ENCODE measurements at regions not wholly inside any gene's neighbourhood (a gene's known extent, or its start where the extent isn't known, plus 50 kb on each side); places are given as distances from the start of the nearest gene placed in this dataset.

DNA sequence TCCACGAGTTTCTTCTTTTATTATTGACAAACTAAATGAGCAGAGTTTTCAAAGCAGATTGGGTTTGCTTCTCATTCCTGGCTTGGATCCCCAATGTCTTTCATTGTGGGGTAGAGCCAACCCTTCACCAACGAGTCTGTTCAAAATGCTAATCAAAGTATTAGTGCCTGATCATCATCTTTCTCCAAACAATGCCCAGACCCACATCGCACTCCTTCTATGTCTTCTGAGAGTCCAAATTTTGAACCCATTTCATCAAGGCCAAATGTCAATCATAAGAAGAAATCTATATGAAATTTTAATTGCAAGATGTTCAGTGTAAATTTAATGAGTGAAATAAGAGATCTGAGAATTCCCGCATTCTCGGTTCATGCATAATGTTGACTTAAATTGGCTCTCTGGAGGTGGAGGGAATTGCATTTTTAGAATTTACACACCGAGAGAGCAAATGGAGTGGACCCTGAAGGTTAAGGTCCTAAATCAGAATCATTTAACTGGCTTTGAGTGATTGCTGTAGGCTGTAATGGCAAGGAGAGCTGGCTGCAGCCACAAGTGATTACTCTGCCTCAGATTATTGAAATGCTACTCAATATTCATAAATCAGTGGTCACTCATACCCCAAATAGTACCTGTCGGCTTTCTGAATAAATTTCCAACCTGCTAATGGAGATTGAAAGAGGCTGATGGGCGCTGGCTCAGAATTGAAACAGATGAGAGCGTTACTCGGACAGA, 602.9 kb downstream of the TYW1 start:
- 85 to 90% (median 88%) methylated on average over 10 of the region's 10 CpGs for WGBS, 4 donors
- peaks cover 0 to 3% (median 0%) of the 10 kb centered on the region in 12 donors for H3K9me3 ChIP-seq
- peaks cover 0 to 18% (median 0%) of the 10 kb centered on the region in 9 donors for H3K27me3 ChIP-seq
- intact Hi-C loops (cut with DNase I) = no loop called here
- ATAC-seq (no peak), DNase-seq (no peak)
- no peak overlapping the region for H3K27ac ChIP-seq
- TF ChIP-seq, protein P1, sequence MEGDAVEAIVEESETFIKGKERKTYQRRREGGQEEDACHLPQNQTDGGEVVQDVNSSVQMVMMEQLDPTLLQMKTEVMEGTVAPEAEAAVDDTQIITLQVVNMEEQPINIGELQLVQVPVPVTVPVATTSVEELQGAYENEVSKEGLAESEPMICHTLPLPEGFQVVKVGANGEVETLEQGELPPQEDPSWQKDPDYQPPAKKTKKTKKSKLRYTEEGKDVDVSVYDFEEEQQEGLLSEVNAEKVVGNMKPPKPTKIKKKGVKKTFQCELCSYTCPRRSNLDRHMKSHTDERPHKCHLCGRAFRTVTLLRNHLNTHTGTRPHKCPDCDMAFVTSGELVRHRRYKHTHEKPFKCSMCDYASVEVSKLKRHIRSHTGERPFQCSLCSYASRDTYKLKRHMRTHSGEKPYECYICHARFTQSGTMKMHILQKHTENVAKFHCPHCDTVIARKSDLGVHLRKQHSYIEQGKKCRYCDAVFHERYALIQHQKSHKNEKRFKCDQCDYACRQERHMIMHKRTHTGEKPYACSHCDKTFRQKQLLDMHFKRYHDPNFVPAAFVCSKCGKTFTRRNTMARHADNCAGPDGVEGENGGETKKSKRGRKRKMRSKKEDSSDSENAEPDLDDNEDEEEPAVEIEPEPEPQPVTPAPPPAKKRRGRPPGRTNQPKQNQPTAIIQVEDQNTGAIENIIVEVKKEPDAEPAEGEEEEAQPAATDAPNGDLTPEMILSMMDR (IDR thresholded peaks at IDR 0.05) = no peak
- no peak for TF ChIP-seq POLR2A (IDR thresholded peaks at IDR 0.05)
- no peak overlapping the region for H3K4me3 ChIP-seq
- H3K4me1 ChIP-seq = no peaks in the 10 kb centered on the region
- H3K36me3 ChIP-seq = no peaks in the 10 kb centered on the region

DNA sequence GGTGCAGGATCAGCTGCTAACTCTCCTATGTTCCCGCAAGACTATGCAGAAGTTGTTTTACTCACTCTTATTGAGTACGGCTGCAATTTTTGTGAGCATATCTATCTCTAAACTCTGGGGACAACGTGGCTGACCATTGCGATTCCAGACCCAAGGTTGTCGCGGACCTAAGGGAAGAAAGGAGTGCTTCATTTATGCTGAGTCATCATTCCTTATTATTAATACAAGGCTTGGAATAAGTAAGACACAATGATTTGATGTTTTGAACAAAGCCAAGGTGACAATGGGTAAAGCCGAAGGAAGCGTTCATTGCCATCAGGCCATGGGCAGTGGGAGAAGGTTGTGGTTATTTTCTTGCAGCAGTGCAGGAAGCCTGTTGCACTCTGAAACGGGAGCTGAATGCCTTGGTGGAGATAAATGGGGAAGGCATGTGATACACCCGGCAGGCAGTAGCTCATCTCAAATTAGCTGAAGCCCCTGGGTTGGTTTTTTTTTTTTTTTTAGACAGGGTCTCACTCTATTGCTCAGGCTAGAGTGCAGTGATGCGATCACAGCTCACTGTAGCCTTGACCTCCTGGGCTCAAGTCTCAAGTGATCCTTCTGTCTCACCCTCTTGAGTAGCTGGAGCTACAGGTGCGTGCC, 605.7 kb downstream of the TYW1 start:
- peaks cover 0 to 15% (median 0%) of the 10 kb centered on the region in 9 donors for H3K27me3 ChIP-seq

DNA sequence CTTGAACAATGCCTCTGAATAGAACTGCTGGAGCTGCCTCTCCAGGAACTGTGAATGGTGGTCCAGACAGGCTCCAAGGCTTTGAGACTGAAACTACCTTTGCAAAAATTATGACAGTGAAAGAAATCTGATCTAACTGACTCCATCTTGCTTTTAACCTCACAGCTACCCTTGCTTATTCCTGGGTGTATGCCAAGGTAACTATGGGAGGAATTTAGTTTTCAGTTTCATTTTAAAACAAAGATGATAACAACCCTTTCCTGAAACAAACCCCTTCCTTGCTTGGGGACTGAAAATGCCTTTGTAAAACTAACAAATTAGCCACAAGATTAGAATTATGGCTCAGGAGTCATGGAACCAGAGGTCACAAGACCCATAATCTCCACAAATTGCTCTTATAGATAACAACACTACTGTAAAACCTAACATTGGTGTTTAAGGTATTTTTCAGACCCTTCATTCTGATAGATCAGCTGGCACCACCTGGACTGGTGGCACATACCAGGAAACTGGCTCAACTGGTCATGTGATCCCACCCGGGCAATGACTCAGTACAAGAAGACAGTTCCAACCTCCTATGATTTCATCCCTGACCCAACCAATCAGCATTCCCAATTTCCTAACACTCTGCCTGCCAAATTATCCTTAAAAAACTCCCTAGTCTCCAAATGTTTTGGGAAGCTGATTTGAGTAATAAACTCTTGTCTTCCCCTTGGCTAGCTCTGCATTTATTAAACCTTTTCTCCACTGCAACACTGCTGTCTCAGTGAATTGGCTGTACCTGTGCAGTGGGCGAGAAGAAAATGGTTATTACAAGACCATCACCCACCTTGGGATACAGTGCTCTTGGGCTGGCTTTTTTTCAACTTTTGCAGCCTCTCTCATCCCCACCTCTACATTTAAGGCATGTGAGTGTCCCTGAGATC, 608.1 kb downstream of the TYW1 start:
- Histone ChIP-seq H3K36me3 (no peaks in the 10 kb centered on the region), H3K4me3 (no peak overlapping the region), H3K9me3 (peaks cover 0 to 15% (median 9%) of the 10 kb centered on the region in 12 donors), H3K27me3 (peaks cover 0 to 9% (median 0%) of the 10 kb centered on the region in 9 donors), H3K27ac (peak overlapping the region in 3 of 12 donors; percentile 9 to 52 (median 26)), H3K4me1 (no peaks in the 10 kb centered on the region)
- intact Hi-C loops (cut with DNase I) = no loop called here
- 70 to 83% (median 75%) methylated on average over 2 of the region's 2 CpGs for WGBS, 4 donors
- ATAC-seq (no peak), DNase-seq (no peak)
- TF ChIP-seq, protein P1 (IDR thresholded peaks at IDR 0.05) = no peak

More for the DNA sequence above, 605.7 kb downstream of the TYW1 start:
- DNase-seq (no peak), ATAC-seq (no peak)
- intact Hi-C loops (cut with DNase I) = no loop called here
- Histone ChIP-seq H3K9me3 (peaks cover 0 to 15% (median 9%) of the 10 kb centered on the region in 12 donors), H3K4me1 (no peaks in the 10 kb centered on the region), H3K27ac (no peak overlapping the region), H3K4me3 (no peak overlapping the region), H3K36me3 (no peaks in the 10 kb centered on the region)
- 80 to 85% (median 83%) methylated on average over 12 of the region's 12 CpGs for WGBS, 4 donors
- TF ChIP-seq, protein P1 (IDR thresholded peaks at IDR 0.05) = no peak
- TF ChIP-seq POLR2A (IDR thresholded peaks at IDR 0.05) = no peak
